K562 (cell line): ENCODE measurements at regions not wholly inside any gene's neighbourhood (a gene's known extent, or its start where the extent isn't known, plus 50 kb on each side); places are given as distances from the start of the nearest gene placed in this dataset.
A peak's percentile ranks its signal among the peaks of the same experiment; 100 is the strongest.

ENCODE experiments used
- ATAC-seq: fragments of 200-7000 bp; cut with Tn5 transposase; 3 replicates; pipeline ENCODE4 v1.9.1; 2020; ENCODE audit warnings: moderate library complexity
- BruUV-seq: library from RNA; stranded (reverse); fragments of 400-500 nt; replicated peaks from 2 replicates; lab custom pipeline; 2021; lab: Mats Ljungman, UMichigan
- CTCF ChIA-PET: fragments of 300-600 bp; formaldehyde crosslinking; extraction: SDS; loops from one replicate; lab custom pipeline; 2021; ENCODE audit warnings: low intra/inter-chr PET ratio; lab: Yijun Ruan, JAX
- POLR2A ChIA-PET: fragments of 300-600, 350-650 bp; sonication (Branson Sonifier 250); formaldehyde crosslinking; extraction: SDS; loops from one replicate; lab custom pipeline; 2021; ENCODE audit warnings: antibody characterized with exemption, inconsistent platforms; lab: Yijun Ruan, JAX
- DNase-seq, 4 experiments: peaks; one replicate each; pipeline versions ENCODE4 v3.0.0 to v3.0.0-alpha.2; 2011 to 2018; ENCODE audit warnings: low spot score in 3 of 4, mixed read lengths in 3 of 4; ENCODE audit errors: extremely low read depth in 1 of 4
- FAIRE-seq: peaks from 2 replicates; lab custom pipeline; 2011; peaks lifted over from hg19 to GRCh38; lab: Jason Lieb, UNC
- H2AFZ ChIP-seq: 2 replicates; pipeline ENCODE4 v1.6.0; 2011; ENCODE audit warnings: low read depth, low read length, control low read depth, inconsistent platforms
- H3K27ac ChIP-seq: fragments of 200-600 bp; 3 replicates; pipeline ENCODE4 v1.8.0; 2011; ENCODE audit warnings: low read depth, mild to moderate bottlenecking, control low read depth, inconsistent platforms, low read length, moderate library complexity, mixed read lengths; ENCODE audit errors: extremely low read depth
- H3K27me3 ChIP-seq, 2 experiments: fragments of 300-600 bp in 1 of 2; 2 replicates in 1 of 2; 3 replicates in 1 of 2; pipeline versions ENCODE4 v1.6.0 to v1.8.0; 2011; ENCODE audit warnings: inconsistent platforms in 2 of 2, low read length in 2 of 2, mild to moderate bottlenecking in 1 of 2, mixed read lengths in 1 of 2, moderate library complexity in 1 of 2; ENCODE audit not compliant: control insufficient read depth in 2 of 2, insufficient read depth in 2 of 2
- H3K36me3 ChIP-seq: fragments of 300-600 bp; 3 replicates; pipeline ENCODE4 v1.8.0; 2011; ENCODE audit warnings: mild to moderate bottlenecking, low read length, inconsistent platforms; ENCODE audit not compliant: control insufficient read depth, insufficient read depth
- H3K4me1 ChIP-seq, 2 experiments: fragments of 200-600 bp in 1 of 2; replicated peaks in 1 of 2; 2 replicates in 1 of 2; 3 replicates in 1 of 2; pipeline versions ENCODE4 v1.5.1 to v1.8.0; 2011; ENCODE audit warnings: inconsistent platforms in 2 of 2, low read length in 2 of 2, mild to moderate bottlenecking in 1 of 2, mixed read lengths in 1 of 2, moderate library complexity in 1 of 2; ENCODE audit not compliant: control insufficient read depth in 2 of 2, insufficient read depth in 2 of 2
- H3K4me2 ChIP-seq: 2 replicates; pipeline ENCODE4 v1.6.1; 2011; ENCODE audit warnings: low read length, control low read depth, inconsistent platforms, mixed read lengths; ENCODE audit not compliant: insufficient read depth
- H3K4me3 ChIP-seq: fragments of 200-600 bp; sonication (generic), shearing (Covaris generic); 2 replicates; pipeline ENCODE4 v1.5.1; 2016; ENCODE audit warnings: control low read depth, inconsistent platforms
- H3K79me2 ChIP-seq: fragments of 200-600 bp; 3 replicates; pipeline ENCODE4 v1.8.0; 2011; ENCODE audit warnings: low read length, inconsistent platforms; ENCODE audit not compliant: control insufficient read depth, insufficient read depth
- H3K9ac ChIP-seq, 2 experiments: 2 replicates each; pipeline versions ENCODE4 v1.6.0 to v1.6.1; 2011; ENCODE audit warnings: low read depth in 2 of 2, low read length in 2 of 2, control low read depth in 1 of 2, inconsistent platforms in 1 of 2, mild to moderate bottlenecking in 1 of 2, mixed read lengths in 1 of 2; ENCODE audit not compliant: insufficient read depth in 1 of 2
- H3K9me1 ChIP-seq: one replicate; pipeline ENCODE4 v1.6.0; 2011; ENCODE audit warnings: inconsistent platforms, mild to moderate bottlenecking, low read length, moderate library complexity; ENCODE audit not compliant: control insufficient read depth, insufficient read depth
- H3K9me3 ChIP-seq: replicated peaks from 2 replicates; pipeline ENCODE4 v1.5.1; 2011; ENCODE audit warnings: low read depth, low read length, inconsistent platforms; ENCODE audit not compliant: control insufficient read depth, insufficient read depth
- H4K20me1 ChIP-seq: replicated peaks from 2 replicates; pipeline ENCODE4 v1.6.1; 2011; ENCODE audit warnings: low read length, inconsistent platforms, mixed read lengths; ENCODE audit not compliant: control insufficient read depth, insufficient read depth
- BACH1 ChIP-seq: fragments of 200-800 bp; sonication (Bioruptor generic); IDR thresholded peaks from 2 replicates; pipeline ENCODE4 v1.6.1; 2016; ENCODE audit warnings: missing genetic modification characterization, missing compliant biosample characterization
- BCL6 ChIP-seq: fragments of 250-450 bp; sonication (Bioruptor Pico); IDR thresholded peaks from 2 replicates; pipeline ENCODE4 v1.4.0; 2020
- CBX2 ChIP-seq: fragments of 200-600 bp; sonication (generic); IDR thresholded peaks from one replicate; pipeline ENCODE4 v1.6.1; 2012; ENCODE audit warnings: mild to moderate bottlenecking, low read length, inconsistent platforms; ENCODE audit not compliant: insufficient read depth, poor library complexity, severe bottlenecking
- CXXC5 ChIP-seq: fragments of 250-450 bp; sonication (Bioruptor Pico); IDR thresholded peaks from 2 replicates; pipeline ENCODE4 v1.8.0; 2022; ENCODE audit warnings: inconsistent platforms, mild to moderate bottlenecking, moderate library complexity
- DNMT1 ChIP-seq: fragments of 450-650 bp; IDR thresholded peaks from 2 replicates; pipeline ENCODE4 v1.6.1; 2016; ENCODE audit warnings: antibody characterized with exemption, mild to moderate bottlenecking
- ELF1 ChIP-seq: fragments of 200-800 bp; sonication (Bioruptor generic); IDR thresholded peaks from 2 replicates; pipeline ENCODE4 v1.6.1; 2016; ENCODE audit warnings: missing genetic modification characterization, missing compliant biosample characterization
- GABPB2 ChIP-seq: fragments of 250-450 bp; sonication (Bioruptor Pico); conservative IDR thresholded peaks from 2 replicates; pipeline ENCODE4 v1.5.1; 2021; ENCODE audit warnings: mild to moderate bottlenecking
- HMG20B ChIP-seq: fragments of 250-450 bp; sonication (Bioruptor Pico); IDR thresholded peaks from 2 replicates; pipeline ENCODE4 v1.5.0; 2021; ENCODE audit warnings: mild to moderate bottlenecking
- HOXB6 ChIP-seq: fragments of 250-450 bp; sonication (Bioruptor Pico); IDR thresholded peaks from 2 replicates; pipeline ENCODE4 v1.5.1; 2022; ENCODE audit warnings: mild to moderate bottlenecking, borderline replicate concordance
- ILK ChIP-seq: fragments of 450-650 bp; IDR thresholded peaks from 2 replicates; pipeline ENCODE4 v1.6.1; 2016; ENCODE audit warnings: missing genetic modification characterization, low read depth, mild to moderate bottlenecking, missing compliant biosample characterization, moderate library complexity, borderline replicate concordance
- JUNB ChIP-seq: fragments of 450-650 bp; formaldehyde crosslinking; conservative IDR thresholded peaks from 2 replicates; pipeline ENCODE4 v1.4.0; 2020; ENCODE audit warnings: mild to moderate bottlenecking
- LEF1 ChIP-seq: fragments of 450-650 bp; IDR thresholded peaks from 2 replicates; pipeline ENCODE4 v1.6.1; 2016; ENCODE audit warnings: mild to moderate bottlenecking
- MYC ChIP-seq, 2 experiments: fragments of 250-450 bp in 1 of 2; sonication (Bioruptor Pico) in 1 of 2; IDR thresholded peaks; 2 replicates each; pipeline versions ENCODE4 v1.5.1 to v1.6.1; 2012 to 2021; ENCODE audit warnings: low read depth in 2 of 2, borderline replicate concordance in 1 of 2, improper control_type of control experiment in 1 of 2, low read length in 1 of 2, mild to moderate bottlenecking in 1 of 2, moderate library complexity in 1 of 2
- SRSF1 ChIP-seq: fragments of 200-400 bp; formaldehyde crosslinking; IDR thresholded peaks from 2 replicates; pipeline ENCODE4 v1.6.1; 2017; ENCODE audit warnings: mild to moderate bottlenecking, low read depth, low read length, moderate library complexity
- ZBED1 ChIP-seq: IDR thresholded peaks from 2 replicates; pipeline ENCODE4 v1.6.1; 2014
- ZEB2 ChIP-seq: fragments of 450-650 bp; IDR thresholded peaks from 2 replicates; pipeline ENCODE4 v1.6.1; 2016
- ZFP1 ChIP-seq: fragments of 450-650 bp; formaldehyde crosslinking; IDR thresholded peaks from 2 replicates; pipeline ENCODE4 v1.4.0; 2020; ENCODE audit warnings: mild to moderate bottlenecking, mixed read lengths
- ZNF124 ChIP-seq: sonication (generic); formaldehyde crosslinking; IDR thresholded peaks from 2 replicates; pipeline ENCODE4 v1.8.1; 2022; ENCODE audit warnings: missing genetic modification reagents
- ZNF384 ChIP-seq: IDR thresholded peaks from 2 replicates; pipeline ENCODE4 v1.6.1; 2012; ENCODE audit warnings: low read depth, low read length, improper control_type of control experiment
- WGBS: fragments of 100-300 bp; shearing (Covaris generic); methylation state at CpG from one replicate; pipeline ENCODE4 v1.1.6; 2016; ENCODE audit warnings: low coverage, mixed read lengths; ENCODE audit not compliant: insufficient coverage; ENCODE audit errors: missing lambda C conversion rate; 5-methylcytosine and 5-hydroxymethylcytosine counted together
- in situ Hi-C: fragments of 300-500 bp; cut with MboI; formaldehyde crosslinking; loops from 4 replicates; pipeline ENCODE4 v1.15.0; 2018; ENCODE audit warnings: inconsistent platforms, mixed read lengths
- intact Hi-C: fragments of 100-400 bp; cut with micrococcal nuclease; formaldehyde crosslinking; loops from 2 replicates; pipeline ENCODE4 v1.14.2; 2022
- TF ChIP-seq, protein P1 (sequence below), 2 experiments: IDR thresholded peaks; 2 replicates each; pipeline ENCODE4 v1.6.1; 2012; ENCODE audit warnings: improper control_type of control experiment in 2 of 2, low read depth in 2 of 2, low read length in 2 of 2, borderline replicate concordance in 1 of 2
- TF ChIP-seq, protein P2 (sequence below): fragments of 250-450 bp; sonication (Bioruptor Pico); IDR thresholded peaks from 2 replicates; pipeline ENCODE4 v1.8.0; 2022; ENCODE audit warnings: moderate library complexity, mild to moderate bottlenecking, inconsistent platforms

DNA sequence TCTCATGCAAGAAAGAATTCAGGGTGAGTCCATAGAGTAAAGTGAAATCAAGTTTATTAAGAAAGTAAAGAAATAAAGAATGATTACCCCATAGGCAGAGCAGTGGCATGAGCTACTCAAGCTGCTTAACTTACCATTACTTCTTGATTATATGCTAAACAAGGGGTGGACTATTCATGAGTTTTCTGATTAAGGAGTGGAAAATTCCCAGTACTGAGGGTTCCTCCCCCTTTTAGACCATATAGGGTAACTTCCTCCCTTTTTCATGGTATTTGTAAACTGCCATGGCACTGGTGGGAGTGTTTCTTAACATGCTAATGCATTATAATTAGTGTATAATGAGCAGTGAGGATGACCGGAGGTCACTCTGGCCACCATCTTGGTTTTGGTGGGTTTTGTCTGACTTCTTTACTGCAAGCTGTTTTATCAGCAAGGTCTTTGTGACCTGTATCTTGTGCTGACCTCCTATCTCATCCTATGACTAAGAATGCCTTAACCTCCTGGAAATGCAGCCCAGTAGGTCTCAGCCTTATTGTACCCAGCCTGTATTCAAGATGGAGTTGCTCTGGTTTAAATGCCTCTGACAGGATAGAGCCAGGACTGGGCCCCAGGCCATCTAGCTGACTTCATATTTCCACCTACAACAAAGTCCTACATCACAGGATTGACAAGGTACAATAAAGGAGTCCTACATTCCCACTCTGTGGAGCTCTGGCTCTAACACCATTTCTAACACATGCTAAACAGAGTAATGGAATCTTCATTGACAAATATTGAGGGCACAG, 186.7 kb downstream of the NXNL2 start:
- ATAC-seq = no peak
- no peaks in the 10 kb centered on the region for H3K27me3 ChIP-seq
- no peak overlapping the region for H3K27ac ChIP-seq
- no peak overlapping the region for H3K4me2 ChIP-seq
- ChIA-PET POLR2A (interaction anchor here (1.0 kb wide), 1 partner anchor 11 kb away, joined by 3 read pairs; no protein-coding TSS in a partner anchor), CTCF (no interaction called here)
- in situ Hi-C loops (no loop called here), intact Hi-C loops (no loop called here)
- DNase-seq = no peak
- no peaks in the 10 kb centered on the region for H3K36me3 ChIP-seq
- no peak overlapping the region for H3K9ac ChIP-seq
- no peak overlapping the region for H2AFZ ChIP-seq
- no TSS peak for BruUV-seq
- H3K9me3 ChIP-seq = no peaks in the 10 kb centered on the region
- H4K20me1 ChIP-seq = no peaks in the 10 kb centered on the region
- WGBS = 14% methylated on average over 1 of the region's 1 CpG
- no peak overlapping the region for H3K4me3 ChIP-seq
- H3K79me2 ChIP-seq = no peaks in the 10 kb centered on the region
- H3K4me1 ChIP-seq = no peaks in the 10 kb centered on the region
- H3K9me1 ChIP-seq = no peaks in the 10 kb centered on the region
- no peak for FAIRE-seq
- TF ChIP-seq SRSF1 (no peak), GABPB2 (no peak), ZFP1 (CRISPR knock-in tag) (no peak), ZNF124 (CRISPR knock-in tag) (no peak), LEF1 (no peak), BCL6 (CRISPR knock-in tag) (no peak), BACH1 (tag) (no peak), JUNB (CRISPR knock-in tag) (no peak), MYC (IDR thresholded peaks at IDR 0.05; ENCODE audit: low read depth, low read length) (no peak), MYC (CRISPR knock-in tag; IDR thresholded peaks at IDR 0.05; ENCODE audit: borderline replicate concordance, low read depth) (no peak), ZNF384 (no peak), ILK (tag) (peak; percentile 80), CXXC5 (CRISPR knock-in tag) (no peak), ELF1 (tag) (no peak), HMG20B (CRISPR knock-in tag) (no peak), CBX2 (no peak), ZEB2 (no peak), DNMT1 (no peak), HOXB6 (CRISPR knock-in tag) (no peak), ZBED1 (no peak)
- TF ChIP-seq, protein P1, sequence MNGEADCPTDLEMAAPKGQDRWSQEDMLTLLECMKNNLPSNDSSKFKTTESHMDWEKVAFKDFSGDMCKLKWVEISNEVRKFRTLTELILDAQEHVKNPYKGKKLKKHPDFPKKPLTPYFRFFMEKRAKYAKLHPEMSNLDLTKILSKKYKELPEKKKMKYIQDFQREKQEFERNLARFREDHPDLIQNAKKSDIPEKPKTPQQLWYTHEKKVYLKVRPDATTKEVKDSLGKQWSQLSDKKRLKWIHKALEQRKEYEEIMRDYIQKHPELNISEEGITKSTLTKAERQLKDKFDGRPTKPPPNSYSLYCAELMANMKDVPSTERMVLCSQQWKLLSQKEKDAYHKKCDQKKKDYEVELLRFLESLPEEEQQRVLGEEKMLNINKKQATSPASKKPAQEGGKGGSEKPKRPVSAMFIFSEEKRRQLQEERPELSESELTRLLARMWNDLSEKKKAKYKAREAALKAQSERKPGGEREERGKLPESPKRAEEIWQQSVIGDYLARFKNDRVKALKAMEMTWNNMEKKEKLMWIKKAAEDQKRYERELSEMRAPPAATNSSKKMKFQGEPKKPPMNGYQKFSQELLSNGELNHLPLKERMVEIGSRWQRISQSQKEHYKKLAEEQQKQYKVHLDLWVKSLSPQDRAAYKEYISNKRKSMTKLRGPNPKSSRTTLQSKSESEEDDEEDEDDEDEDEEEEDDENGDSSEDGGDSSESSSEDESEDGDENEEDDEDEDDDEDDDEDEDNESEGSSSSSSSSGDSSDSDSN (IDR thresholded peaks at IDR 0.05; ENCODE audit: borderline replicate concordance in 1 of 2, low read depth in 2 of 2, low read length in 2 of 2) = no peak
- TF ChIP-seq, protein P2, sequence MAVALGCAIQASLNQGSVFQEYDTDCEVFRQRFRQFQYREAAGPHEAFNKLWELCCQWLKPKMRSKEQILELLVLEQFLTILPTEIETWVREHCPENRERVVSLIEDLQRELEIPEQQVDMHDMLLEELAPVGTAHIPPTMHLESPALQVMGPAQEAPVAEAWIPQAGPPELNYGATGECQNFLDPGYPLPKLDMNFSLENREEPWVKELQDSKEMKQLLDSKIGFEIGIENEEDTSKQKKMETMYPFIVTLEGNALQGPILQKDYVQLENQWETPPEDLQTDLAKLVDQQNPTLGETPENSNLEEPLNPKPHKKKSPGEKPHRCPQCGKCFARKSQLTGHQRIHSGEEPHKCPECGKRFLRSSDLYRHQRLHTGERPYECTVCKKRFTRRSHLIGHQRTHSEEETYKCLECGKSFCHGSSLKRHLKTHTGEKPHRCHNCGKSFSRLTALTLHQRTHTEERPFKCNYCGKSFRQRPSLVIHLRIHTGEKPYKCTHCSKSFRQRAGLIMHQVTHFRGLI (CRISPR knock-in tag) = peak; percentile 58; the same call in 1 of the 2 replicates
